AG10803 (cell line): ENCODE measurements at regions not wholly inside any gene's neighbourhood (a gene's known extent, or its start where the extent isn't known, plus 50 kb on each side); places are given as distances from the start of the nearest gene placed in this dataset.

Source experiments
- DNase-seq: peaks from one replicate; pipeline ENCODE4 v3.0.0; 2010; ENCODE audit warnings: low read depth
- H3K4me3 ChIP-seq: 2 replicates; pipeline ENCODE4 v1.5.1; 2011; ENCODE audit warnings: mild to moderate bottlenecking, low read length, control low read depth
- TF ChIP-seq, protein P1 (sequence below): conservative IDR thresholded peaks from 2 replicates; pipeline ENCODE4 v1.5.1; 2011; ENCODE audit warnings: mild to moderate bottlenecking, low read length, control low read depth, inconsistent platforms

GRCh38 chrX:25288676-25289075 lies 272.9 kb upstream of the ARX start:
- no peak overlapping the region for H3K4me3 ChIP-seq
- DNase-seq = no peak
- TF ChIP-seq, protein P1, sequence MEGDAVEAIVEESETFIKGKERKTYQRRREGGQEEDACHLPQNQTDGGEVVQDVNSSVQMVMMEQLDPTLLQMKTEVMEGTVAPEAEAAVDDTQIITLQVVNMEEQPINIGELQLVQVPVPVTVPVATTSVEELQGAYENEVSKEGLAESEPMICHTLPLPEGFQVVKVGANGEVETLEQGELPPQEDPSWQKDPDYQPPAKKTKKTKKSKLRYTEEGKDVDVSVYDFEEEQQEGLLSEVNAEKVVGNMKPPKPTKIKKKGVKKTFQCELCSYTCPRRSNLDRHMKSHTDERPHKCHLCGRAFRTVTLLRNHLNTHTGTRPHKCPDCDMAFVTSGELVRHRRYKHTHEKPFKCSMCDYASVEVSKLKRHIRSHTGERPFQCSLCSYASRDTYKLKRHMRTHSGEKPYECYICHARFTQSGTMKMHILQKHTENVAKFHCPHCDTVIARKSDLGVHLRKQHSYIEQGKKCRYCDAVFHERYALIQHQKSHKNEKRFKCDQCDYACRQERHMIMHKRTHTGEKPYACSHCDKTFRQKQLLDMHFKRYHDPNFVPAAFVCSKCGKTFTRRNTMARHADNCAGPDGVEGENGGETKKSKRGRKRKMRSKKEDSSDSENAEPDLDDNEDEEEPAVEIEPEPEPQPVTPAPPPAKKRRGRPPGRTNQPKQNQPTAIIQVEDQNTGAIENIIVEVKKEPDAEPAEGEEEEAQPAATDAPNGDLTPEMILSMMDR = no peak

DNA sequence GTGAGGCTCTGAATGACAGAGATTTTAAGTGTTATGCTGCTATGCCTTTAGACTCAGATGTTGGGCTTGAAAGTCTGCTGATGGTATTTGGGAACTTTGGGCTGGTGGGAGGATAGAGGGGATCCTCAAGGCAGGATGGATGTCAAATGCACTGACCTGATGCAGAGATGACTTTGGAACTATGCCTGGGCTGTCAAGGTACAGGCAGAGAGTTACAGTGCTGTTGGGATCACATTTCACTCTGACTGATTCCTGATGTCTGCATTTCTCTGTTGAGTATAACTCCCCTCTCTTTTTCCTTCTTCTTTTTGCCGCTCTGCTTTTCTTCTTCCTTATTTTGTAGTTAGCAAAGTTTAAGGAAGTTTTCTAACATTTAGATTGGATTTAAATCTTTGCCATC lies 271.8 kb upstream of the ARX start:
- TF ChIP-seq, protein P1 = no peak
- H3K4me3 ChIP-seq = no peak overlapping the region
- DNase-seq = no peak

DNA sequence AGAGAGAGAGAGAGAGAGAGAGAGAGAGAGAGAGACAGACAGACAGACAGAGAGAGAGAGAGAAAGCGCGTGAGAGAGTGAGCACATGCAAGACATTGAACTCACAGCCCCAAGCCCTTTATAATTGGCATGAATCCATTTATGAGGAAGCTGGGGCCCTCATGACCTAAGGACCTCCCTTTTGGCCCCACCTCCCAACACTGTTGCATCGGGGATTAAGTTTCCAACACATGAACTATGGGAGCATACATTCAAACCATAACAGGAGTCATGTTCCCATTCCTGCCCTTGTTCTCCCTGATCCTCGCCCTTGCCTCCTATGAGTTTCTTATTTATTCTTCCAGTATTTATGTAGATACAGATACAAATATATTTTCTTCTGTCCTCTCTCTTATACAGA lies 269.8 kb upstream of the ARX start:
- DNase-seq = no peak
- TF ChIP-seq, protein P1 = no peak
- no peak overlapping the region for H3K4me3 ChIP-seq

DNA sequence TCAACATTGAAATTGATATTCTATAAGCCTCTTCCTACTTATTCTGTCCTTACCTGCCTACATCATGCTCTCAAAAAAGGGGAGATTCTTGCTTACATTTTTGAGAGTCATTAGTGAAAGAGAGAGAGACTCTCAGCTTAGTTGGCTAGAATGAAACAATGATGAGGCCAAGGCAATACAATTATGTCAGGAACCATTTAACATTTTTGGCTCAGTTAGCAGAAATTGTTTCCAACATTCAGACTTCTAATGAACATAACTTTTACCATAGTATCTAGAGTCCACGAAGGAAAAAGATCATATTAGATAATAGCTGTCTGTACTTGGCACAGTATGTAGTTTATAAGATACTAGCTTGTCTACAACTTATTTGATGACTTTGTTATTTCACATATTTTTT lies 263.7 kb upstream of the ARX start:
- DNase-seq = no peak
- TF ChIP-seq, protein P1 = no peak

DNA sequence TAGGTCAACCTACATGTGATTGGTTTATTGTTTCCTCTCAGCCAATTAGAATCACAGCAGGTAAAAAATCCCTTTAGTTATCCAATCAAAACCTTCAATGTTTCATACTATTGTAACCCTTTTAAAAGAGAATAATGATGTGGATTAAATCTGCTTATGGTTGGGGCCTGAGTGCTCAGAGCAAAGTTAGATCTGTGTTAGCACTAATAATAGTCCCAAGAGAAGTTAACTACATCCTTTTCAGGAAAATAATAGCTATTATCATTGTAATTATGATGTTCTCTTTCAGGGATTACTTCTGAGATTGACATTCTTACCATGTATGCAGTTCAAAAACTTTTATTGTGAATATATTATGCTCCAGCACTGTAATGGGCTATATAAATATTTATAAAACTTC lies 262.6 kb upstream of the ARX start:
- no peak for DNase-seq
- H3K4me3 ChIP-seq = no peak overlapping the region
- TF ChIP-seq, protein P1 = no peak

More for the DNA sequence above, 263.7 kb upstream of the ARX start:
- no peak overlapping the region for H3K4me3 ChIP-seq

- H3K4me3 ChIP-seq = no peak overlapping the region
- TF ChIP-seq, protein P1 = no peak
- DNase-seq = no peak
Measured at GRCh38 chrX:25277574-25277973, 261.8 kb upstream of the ARX start.

DNA sequence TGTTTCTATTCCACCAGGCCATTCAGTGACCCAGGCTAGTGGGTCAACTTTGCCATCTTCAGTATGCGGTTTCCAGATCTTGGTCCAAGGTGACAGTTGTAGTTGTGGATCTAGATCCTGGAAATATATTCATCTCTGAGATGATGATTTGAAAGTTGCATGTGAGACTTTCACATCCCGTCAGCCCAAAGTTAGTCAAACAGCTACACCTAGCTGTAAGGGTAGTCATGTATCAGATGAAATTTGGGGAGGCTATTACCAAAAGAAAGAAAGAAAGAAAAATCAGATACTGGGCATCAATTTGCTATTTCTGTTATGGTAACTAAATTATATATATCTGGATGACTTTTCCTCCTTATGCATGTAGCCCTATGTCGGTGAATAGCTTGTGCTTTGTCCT lies 259.4 kb upstream of the ARX start:
- TF ChIP-seq, protein P1 = no peak
- no peak overlapping the region for H3K4me3 ChIP-seq
- DNase-seq = no peak
